ENCODE measurements at regions not wholly inside any gene's neighbourhood (a gene's known extent, or its start where the extent isn't known, plus 50 kb on each side); places are given as distances from the start of the nearest gene placed in this dataset.

DNA sequence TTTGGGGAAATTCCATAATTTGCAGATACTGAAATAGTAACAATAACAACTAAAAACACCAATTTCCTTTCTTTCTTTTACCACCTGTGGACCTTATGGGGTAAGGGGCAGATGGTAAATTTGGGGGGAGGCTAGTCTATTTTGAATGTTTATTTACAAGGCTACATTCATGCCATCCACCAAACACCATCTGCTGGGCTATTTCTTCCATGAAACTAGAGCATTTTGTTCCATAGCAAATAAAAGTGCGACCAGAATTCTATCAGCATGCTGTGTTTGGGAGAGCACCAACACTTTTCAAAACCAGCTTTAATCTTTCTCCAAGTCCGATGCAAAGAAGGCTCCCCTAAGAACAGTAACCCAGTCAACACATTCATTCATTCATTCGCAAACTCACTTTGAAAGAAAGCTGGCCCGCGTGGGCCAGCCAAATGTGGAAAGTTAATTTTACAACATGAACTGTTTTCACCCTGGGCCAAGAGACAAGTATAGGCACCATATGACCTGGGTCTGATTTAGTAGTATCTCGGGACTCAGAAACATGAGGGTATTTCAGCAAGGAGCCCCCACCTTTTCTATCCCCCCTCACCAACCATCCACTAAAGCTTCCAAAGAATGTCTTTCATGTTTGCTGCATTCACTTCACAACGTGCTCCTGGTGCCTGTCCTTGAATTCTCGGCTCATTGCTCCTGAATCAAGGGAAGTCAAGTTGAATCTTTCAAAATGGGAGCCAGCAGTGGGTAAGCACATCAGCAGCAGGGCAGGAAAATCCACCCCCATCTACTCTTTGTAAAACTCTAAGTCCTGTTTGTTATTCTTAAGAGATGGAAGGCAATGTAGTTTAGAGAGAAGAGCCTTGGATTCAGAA, 210.6 kb downstream of the C1D start:
- H3K4me3 ChIP-seq (replicated peaks; ENCODE audit: low read depth, low read length), result no peak overlapping the region
- TF ChIP-seq, protein P1, sequence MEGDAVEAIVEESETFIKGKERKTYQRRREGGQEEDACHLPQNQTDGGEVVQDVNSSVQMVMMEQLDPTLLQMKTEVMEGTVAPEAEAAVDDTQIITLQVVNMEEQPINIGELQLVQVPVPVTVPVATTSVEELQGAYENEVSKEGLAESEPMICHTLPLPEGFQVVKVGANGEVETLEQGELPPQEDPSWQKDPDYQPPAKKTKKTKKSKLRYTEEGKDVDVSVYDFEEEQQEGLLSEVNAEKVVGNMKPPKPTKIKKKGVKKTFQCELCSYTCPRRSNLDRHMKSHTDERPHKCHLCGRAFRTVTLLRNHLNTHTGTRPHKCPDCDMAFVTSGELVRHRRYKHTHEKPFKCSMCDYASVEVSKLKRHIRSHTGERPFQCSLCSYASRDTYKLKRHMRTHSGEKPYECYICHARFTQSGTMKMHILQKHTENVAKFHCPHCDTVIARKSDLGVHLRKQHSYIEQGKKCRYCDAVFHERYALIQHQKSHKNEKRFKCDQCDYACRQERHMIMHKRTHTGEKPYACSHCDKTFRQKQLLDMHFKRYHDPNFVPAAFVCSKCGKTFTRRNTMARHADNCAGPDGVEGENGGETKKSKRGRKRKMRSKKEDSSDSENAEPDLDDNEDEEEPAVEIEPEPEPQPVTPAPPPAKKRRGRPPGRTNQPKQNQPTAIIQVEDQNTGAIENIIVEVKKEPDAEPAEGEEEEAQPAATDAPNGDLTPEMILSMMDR (IDR thresholded peaks at IDR 0.05; ENCODE audit: low read depth, low read length, missing control alignments), result no peak
- DNase-seq (ENCODE audit: extremely low read depth, low read depth), result no peak

DNA sequence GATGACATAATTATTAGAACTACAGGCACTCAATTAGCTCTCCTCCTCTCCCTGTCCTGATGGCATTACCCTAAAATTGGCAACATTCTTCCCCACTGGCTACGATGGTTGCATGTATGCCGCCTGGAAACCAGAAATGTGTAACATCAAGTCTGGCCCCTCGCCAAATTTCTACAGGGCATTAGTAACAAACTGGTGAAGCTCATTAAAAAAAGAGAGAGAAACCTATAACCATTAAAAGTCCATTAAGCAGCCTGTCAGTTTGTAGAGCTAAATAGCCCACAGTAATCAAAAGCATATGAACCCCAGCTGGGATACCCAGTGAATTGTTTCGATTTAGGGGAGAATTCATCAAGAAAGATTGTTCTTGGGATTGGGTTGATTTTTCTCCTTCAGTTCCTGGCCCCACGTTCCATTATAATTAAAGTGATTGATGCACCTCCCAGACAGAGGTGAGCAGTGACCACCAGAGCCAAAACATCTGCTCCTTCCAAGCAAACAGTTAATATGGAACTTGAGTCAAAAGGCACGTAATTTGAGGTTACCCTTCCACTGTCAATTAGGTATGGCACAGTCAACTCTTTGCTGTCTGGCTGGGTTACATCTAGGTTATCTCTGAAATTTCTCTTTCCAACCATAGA, 208.6 kb downstream of the C1D start:
- no peak overlapping the region for H3K4me3 ChIP-seq (replicated peaks; ENCODE audit: low read depth, low read length)
- TF ChIP-seq, protein P1 (IDR thresholded peaks at IDR 0.05; ENCODE audit: low read depth, low read length, missing control alignments), result no peak
- peak; percentile 90 for DNase-seq (ENCODE audit: extremely low read depth, low read depth)

DNA sequence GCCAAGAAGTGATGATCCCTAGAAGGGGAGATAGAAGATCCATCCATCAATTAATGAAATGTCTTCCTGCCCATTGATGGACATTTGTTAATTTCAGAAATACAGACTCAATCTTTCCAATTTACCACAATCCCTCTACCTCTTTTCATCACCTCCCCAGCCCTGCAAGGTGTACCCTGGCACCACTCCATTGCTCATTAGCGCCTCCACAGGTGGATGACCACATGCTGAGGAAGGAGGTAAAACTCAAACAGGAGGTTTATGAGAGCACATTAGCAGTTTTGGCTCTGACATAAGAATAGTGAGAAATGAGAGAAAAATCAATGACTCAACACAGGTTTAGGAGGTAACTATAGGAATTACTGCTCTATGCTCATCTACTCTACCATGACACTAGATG, 208.0 kb downstream of the C1D start:
- no peak overlapping the region for H3K4me3 ChIP-seq (replicated peaks; ENCODE audit: low read depth, low read length)
- no peak for DNase-seq (ENCODE audit: extremely low read depth, low read depth)
- TF ChIP-seq, protein P1 (IDR thresholded peaks at IDR 0.05; ENCODE audit: low read depth, low read length, missing control alignments), result peak; percentile 31

DNA sequence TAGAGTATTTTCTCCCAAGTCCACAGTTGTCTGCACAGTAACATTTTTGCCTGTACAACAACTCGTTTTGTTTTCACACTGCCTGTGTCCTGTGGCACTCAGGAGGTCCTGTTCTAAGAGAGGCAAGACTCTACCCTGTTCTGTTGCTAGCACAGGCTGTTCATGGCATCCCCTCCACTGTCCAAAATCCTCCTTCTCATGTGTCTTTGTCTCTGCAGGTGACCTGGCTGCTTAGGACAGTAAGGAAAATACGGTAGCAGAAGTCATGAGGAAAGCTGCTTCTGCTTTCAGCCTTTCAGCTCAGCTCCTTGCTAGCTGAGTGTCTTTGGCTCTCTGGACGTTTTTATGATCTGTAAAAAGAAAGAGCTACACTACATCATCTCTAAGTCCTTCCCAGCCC, 205.9 kb downstream of the C1D start:
- TF ChIP-seq, protein P1 (IDR thresholded peaks at IDR 0.05; ENCODE audit: low read depth, low read length, missing control alignments), result no peak
- DNase-seq (ENCODE audit: extremely low read depth, low read depth), result no peak
- H3K4me3 ChIP-seq (replicated peaks; ENCODE audit: low read depth, low read length), result no peak overlapping the region

DNA sequence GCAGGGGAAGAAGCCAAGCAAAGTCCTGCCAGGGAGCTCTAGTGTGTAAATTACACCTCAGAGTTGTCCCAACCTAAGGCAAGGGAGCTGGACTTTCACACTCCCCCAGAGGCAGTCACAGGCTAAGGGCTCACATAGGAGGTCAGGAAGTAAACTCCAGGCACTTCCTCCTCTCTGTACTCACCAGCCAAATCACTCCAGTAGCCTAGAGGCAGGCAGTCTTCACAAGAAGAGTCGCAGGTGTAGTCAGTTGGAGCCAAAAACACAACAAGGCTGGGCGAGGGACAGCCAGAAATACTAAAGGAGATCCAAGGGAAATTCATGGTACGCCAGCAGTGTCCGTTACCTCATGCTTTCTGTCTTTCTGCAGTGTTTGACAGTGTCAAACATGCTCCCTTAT, 205.0 kb downstream of the C1D start:
- DNase-seq (ENCODE audit: extremely low read depth, low read depth), result no peak
- no peak overlapping the region for H3K4me3 ChIP-seq (replicated peaks; ENCODE audit: low read depth, low read length)
- TF ChIP-seq, protein P1 (IDR thresholded peaks at IDR 0.05; ENCODE audit: low read depth, low read length, missing control alignments), result no peak

DNA sequence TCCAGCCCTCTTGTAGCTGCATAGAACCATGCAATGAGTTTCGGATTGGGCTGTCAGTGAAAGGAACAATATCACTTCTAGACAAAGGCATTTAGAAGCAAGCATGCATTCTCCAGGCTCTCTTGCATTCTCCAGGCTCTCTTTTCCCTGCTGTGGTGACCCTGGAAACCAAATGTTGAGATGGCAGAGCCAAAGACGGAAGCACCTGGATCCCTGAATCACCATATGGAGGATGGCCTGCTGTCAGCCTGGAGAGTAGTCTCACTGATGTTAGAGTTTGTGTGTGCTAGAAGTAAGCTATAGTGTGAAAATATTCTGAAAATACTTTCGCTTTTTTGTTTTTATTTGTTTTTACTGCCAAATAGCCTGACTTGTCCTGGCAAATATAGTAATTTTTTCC, 203.9 kb downstream of the C1D start:
- TF ChIP-seq, protein P1 (IDR thresholded peaks at IDR 0.05; ENCODE audit: low read depth, low read length, missing control alignments), result no peak
- no peak for DNase-seq (ENCODE audit: extremely low read depth, low read depth)

More for the DNA sequence above, 203.9 kb downstream of the C1D start:
- no peak overlapping the region for H3K4me3 ChIP-seq (replicated peaks; ENCODE audit: low read depth, low read length)

Data from HFF-Myc (cell line).